SU-DHL-6 (cell line): ENCODE measurements at regions not wholly inside any gene's neighbourhood (a gene's known extent, or its start where the extent isn't known, plus 50 kb on each side); places are given as distances from the start of the nearest gene placed in this dataset.
"Not testable (repeated sequence)": the region's sequence is repeated elsewhere in the genome, so short reads cannot be mapped to it uniquely, and the experiment has no call there.

ENCODE experiments used
- H2AFZ ChIP-seq: fragments of 200-600 bp; sonication (generic); 2 replicates; pipeline ENCODE4 v1.6.1; 2014; ENCODE audit warnings: low read depth, mild to moderate bottlenecking, moderate library complexity, mixed read lengths, antibody characterized with exemption, low read length; ENCODE audit not compliant: severe bottlenecking
- H3F3A ChIP-seq: fragments of 200-600 bp; shearing (Covaris generic); 2 replicates; pipeline ENCODE4 v1.6.0; 2016; ENCODE audit warnings: antibody characterized with exemption, mild to moderate bottlenecking; ENCODE audit not compliant: insufficient read depth
- H3K27ac ChIP-seq: fragments of 200-600 bp; sonication (generic); 2 replicates; pipeline ENCODE4 v1.5.1; 2016; ENCODE audit warnings: low read depth, mild to moderate bottlenecking, low read length, moderate library complexity, mixed read lengths
- H3K27me3 ChIP-seq: fragments of 200-600 bp; sonication (generic), shearing (Covaris generic); 2 replicates; pipeline ENCODE4 v1.6.0; 2014; ENCODE audit warnings: mild to moderate bottlenecking, low read length
- H3K36me3 ChIP-seq: fragments of 200-600 bp; sonication (generic); 2 replicates; pipeline ENCODE4 v1.6.1; 2014; ENCODE audit warnings: mild to moderate bottlenecking, low read length, mixed read lengths
- H3K4me2 ChIP-seq: fragments of 300-600, 200-600 bp; shearing (Covaris generic), sonication (generic); 2 replicates; pipeline ENCODE4 v1.6.0; 2014; ENCODE audit warnings: low read length, low read depth, mild to moderate bottlenecking; ENCODE audit not compliant: poor library complexity, severe bottlenecking
- H3K4me3 ChIP-seq: fragments of 200-600 bp; sonication (generic); 2 replicates; pipeline ENCODE4 v1.5.1; 2014; ENCODE audit warnings: antibody characterized with exemption, low read length, mild to moderate bottlenecking, mixed read lengths; ENCODE audit not compliant: insufficient read depth, poor library complexity, severe bottlenecking
- H3K79me2 ChIP-seq: fragments of 200-600 bp; sonication (generic); 2 replicates; pipeline ENCODE4 v1.6.1; 2014; ENCODE audit warnings: mild to moderate bottlenecking, low read length, moderate library complexity; ENCODE audit not compliant: insufficient read depth
- H3K9ac ChIP-seq: fragments of 200-600 bp; sonication (generic); 2 replicates; pipeline ENCODE4 v1.7.0; 2014; ENCODE audit warnings: mild to moderate bottlenecking, low read length
- H3K9me2 ChIP-seq: fragments of 200-600 bp; sonication (generic); replicated peaks from 2 replicates; pipeline ENCODE4 v1.6.1; 2014; ENCODE audit warnings: low read length; ENCODE audit not compliant: insufficient read depth
- H3K9me3 ChIP-seq: fragments of 200-600 bp; sonication (generic); 2 replicates; pipeline ENCODE4 v1.6.1; 2014; ENCODE audit warnings: low read length, mixed read lengths; ENCODE audit not compliant: insufficient read depth
- H4K20me1 ChIP-seq: fragments of 200-600 bp; sonication (generic); 2 replicates; pipeline ENCODE4 v1.6.1; 2014; ENCODE audit warnings: low read depth, mild to moderate bottlenecking, antibody characterized with exemption, low read length, moderate library complexity, mixed read lengths
- EZH2phosphoT487 ChIP-seq: fragments of 200-600 bp; sonication (generic), shearing (Covaris generic); conservative IDR thresholded peaks from 2 replicates; pipeline ENCODE4 v1.6.1; 2018; ENCODE audit warnings: mild to moderate bottlenecking, antibody characterized with exemption, low read length, moderate library complexity, mixed read lengths
- TF ChIP-seq, protein P1 (sequence below): fragments of 200-600 bp; sonication (generic); IDR thresholded peaks from one replicate; pipeline ENCODE4 v1.5.1; 2017; ENCODE audit warnings: antibody characterized with exemption, mild to moderate bottlenecking, low read length, moderate library complexity; ENCODE audit not compliant: insufficient read depth, poor library complexity, severe bottlenecking

DNA sequence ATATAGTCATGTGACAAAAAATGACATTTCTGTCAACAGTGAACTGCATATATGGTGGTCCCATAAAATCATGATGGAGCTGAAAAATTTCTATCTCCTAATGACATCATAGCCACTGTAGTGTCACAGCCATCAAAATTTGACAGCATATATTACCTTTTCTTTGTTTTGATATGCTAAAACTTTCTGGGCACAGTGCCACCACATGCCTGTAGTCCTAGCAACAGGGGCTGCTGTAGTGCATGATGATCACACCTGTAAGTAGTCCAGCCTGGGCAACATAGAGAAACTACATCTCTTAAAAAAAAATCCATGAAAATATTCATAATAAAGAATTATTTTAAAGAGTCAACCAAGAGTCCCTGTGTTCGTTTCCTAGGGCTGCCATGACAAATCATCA lies 155.5 kb upstream of the SERTAD2 start:
- no peak overlapping the region for H3K4me2 ChIP-seq
- no peak overlapping the region for H3K4me3 ChIP-seq
- H3K79me2 ChIP-seq: no peaks in the 10 kb centered on the region
- no peaks in the 10 kb centered on the region for H3K27me3 ChIP-seq
- no peak overlapping the region for H3K27ac ChIP-seq
- no peaks in the 10 kb centered on the region for H3K36me3 ChIP-seq
- no peak overlapping the region for H3K9ac ChIP-seq
- H2AFZ ChIP-seq: no peak overlapping the region
- H3K9me2 ChIP-seq: no peaks in the 10 kb centered on the region
- TF ChIP-seq, protein P1, sequence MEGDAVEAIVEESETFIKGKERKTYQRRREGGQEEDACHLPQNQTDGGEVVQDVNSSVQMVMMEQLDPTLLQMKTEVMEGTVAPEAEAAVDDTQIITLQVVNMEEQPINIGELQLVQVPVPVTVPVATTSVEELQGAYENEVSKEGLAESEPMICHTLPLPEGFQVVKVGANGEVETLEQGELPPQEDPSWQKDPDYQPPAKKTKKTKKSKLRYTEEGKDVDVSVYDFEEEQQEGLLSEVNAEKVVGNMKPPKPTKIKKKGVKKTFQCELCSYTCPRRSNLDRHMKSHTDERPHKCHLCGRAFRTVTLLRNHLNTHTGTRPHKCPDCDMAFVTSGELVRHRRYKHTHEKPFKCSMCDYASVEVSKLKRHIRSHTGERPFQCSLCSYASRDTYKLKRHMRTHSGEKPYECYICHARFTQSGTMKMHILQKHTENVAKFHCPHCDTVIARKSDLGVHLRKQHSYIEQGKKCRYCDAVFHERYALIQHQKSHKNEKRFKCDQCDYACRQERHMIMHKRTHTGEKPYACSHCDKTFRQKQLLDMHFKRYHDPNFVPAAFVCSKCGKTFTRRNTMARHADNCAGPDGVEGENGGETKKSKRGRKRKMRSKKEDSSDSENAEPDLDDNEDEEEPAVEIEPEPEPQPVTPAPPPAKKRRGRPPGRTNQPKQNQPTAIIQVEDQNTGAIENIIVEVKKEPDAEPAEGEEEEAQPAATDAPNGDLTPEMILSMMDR: no peak
- no peak for TF ChIP-seq EZH2phosphoT487
- H4K20me1 ChIP-seq: no peaks in the 10 kb centered on the region
- H3F3A ChIP-seq: no peaks in the 10 kb centered on the region
- no peaks in the 10 kb centered on the region for H3K9me3 ChIP-seq

DNA sequence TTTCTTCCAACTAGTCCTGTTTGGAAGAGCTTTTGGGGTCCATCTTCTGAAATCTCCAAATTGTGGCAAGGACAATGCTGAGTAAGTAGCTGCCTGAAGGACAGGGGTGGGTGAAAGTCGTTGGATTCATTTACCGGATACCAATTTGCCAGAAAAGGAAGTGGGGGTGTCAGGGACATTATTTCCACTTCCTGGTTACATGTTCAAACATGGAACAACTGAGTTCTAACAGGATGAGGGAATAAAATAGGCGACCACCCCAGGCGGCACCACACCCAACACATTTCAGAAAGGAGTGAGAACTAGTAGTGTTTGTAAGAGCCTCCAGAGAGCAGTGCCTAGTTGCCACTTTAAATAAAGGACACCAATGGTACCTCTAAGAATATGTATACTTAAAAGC lies 158.6 kb upstream of the SERTAD2 start:
- Histone ChIP-seq H3F3A (no peaks in the 10 kb centered on the region), H3K36me3 (no peaks in the 10 kb centered on the region), H4K20me1 (no peaks in the 10 kb centered on the region), H3K79me2 (no peaks in the 10 kb centered on the region), H3K9me3 (no peaks in the 10 kb centered on the region), H3K9ac (no peak overlapping the region), H3K4me3 (no peak overlapping the region), H3K4me2 (no peak overlapping the region), H2AFZ (no peak overlapping the region), H3K9me2 (no peaks in the 10 kb centered on the region), H3K27me3 (no peaks in the 10 kb centered on the region), H3K27ac (no peak overlapping the region)
- no peak for TF ChIP-seq EZH2phosphoT487
- TF ChIP-seq, protein P1: no peak

DNA sequence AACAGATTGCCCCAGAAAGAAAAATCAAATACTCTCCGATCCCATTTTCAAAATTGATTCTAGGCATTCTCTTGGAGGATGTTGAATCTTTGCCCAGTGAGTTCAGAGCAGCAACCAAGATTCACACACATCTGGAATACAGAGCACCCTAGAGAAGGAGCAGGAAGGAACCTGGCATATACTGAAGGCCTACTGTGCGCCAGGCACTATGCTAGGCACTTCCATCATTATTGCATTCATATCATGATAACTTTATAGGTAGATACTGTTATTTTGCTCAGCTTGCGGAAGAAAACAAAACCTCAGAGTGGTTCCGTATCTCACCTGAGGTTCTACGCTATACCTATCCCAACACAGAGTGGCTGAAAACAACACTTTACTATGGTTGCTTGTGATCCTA lies 160.3 kb upstream of the SERTAD2 start:
- no peak overlapping the region for H2AFZ ChIP-seq
- no peak overlapping the region for H3K9ac ChIP-seq
- no peaks in the 10 kb centered on the region for H3K9me3 ChIP-seq
- H3F3A ChIP-seq: no peaks in the 10 kb centered on the region
- H3K4me2 ChIP-seq: no peak overlapping the region
- no peak for TF ChIP-seq EZH2phosphoT487
- no peaks in the 10 kb centered on the region for H3K27me3 ChIP-seq
- H3K4me3 ChIP-seq: no peak overlapping the region
- H3K9me2 ChIP-seq: no peaks in the 10 kb centered on the region
- no peak overlapping the region for H3K27ac ChIP-seq
- no peaks in the 10 kb centered on the region for H3K79me2 ChIP-seq
- no peaks in the 10 kb centered on the region for H3K36me3 ChIP-seq
- H4K20me1 ChIP-seq: no peaks in the 10 kb centered on the region

DNA sequence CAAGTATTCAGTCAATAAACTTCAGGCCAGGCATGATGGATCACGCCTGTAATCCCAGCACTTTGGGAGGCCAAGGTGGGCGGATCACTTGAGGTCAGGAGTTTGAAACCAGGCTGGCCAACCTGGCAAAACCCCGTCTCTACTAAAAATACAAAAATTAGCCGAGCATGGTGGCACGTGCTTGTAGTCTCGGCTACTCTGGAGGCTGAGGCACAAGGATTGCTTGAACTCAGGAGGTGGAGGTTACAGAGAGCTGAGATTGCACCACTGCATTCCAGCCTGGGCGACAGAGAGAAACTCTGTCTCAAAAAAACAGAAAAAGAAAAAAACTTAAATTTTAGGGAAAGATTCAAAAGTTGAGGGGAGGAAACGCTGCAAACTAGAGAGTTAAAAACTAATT lies 162.8 kb upstream of the SERTAD2 start:
- not testable (repeated sequence) for H3K9me2 ChIP-seq, H3K9me3 ChIP-seq, H3K4me3 ChIP-seq, H3K79me2 ChIP-seq, H3K36me3 ChIP-seq, H3K27me3 ChIP-seq, H3F3A ChIP-seq, H3K27ac ChIP-seq, H3K9ac ChIP-seq, H3K4me2 ChIP-seq, H2AFZ ChIP-seq, H4K20me1 ChIP-seq
